Subcutaneous abdominal adipose tissue (tissue), 5 donors: ENCODE measurements at regions not wholly inside any gene's neighbourhood (a gene's known extent, or its start where the extent isn't known, plus 50 kb on each side); places are given as distances from the start of the nearest gene placed in this dataset.

ENCODE experiments used
- H3K27ac ChIP-seq: one replicate; pipeline ENCODE4 v1.7.0; 2013; ENCODE audit warnings: low read depth, mild to moderate bottlenecking, inconsistent platforms, low read length, moderate library complexity
- H3K27me3 ChIP-seq, 5 donors: one replicate each; pipeline ENCODE4 v1.7.0; 2013; ENCODE audit warnings: low read length in 5 of 5, inconsistent platforms in 1 of 5; ENCODE audit not compliant: control insufficient read depth in 5 of 5, insufficient read depth in 4 of 5
- H3K36me3 ChIP-seq, 5 donors: one replicate each; pipeline ENCODE4 v1.7.0; 2013; ENCODE audit warnings: low read length in 5 of 5; ENCODE audit not compliant: control insufficient read depth in 5 of 5, insufficient read depth in 5 of 5
- H3K4me1 ChIP-seq, 5 donors: one replicate each; pipeline ENCODE4 v1.7.0; 2013; ENCODE audit warnings: low read length in 5 of 5, mild to moderate bottlenecking in 3 of 5, moderate library complexity in 1 of 5; ENCODE audit not compliant: control insufficient read depth in 5 of 5, insufficient read depth in 5 of 5
- H3K4me3 ChIP-seq, 5 donors: one replicate each; pipeline ENCODE4 v1.7.0; 2013; ENCODE audit warnings: low read length in 5 of 5, low read depth in 1 of 5
- H3K9ac ChIP-seq, 5 donors: one replicate each; pipeline ENCODE4 v1.7.0; 2013; ENCODE audit warnings: low read length in 5 of 5, mild to moderate bottlenecking in 4 of 5, moderate library complexity in 3 of 5
- H3K9me3 ChIP-seq, 5 donors: one replicate each; pipeline ENCODE4 v1.7.0; 2013; ENCODE audit warnings: low read length in 5 of 5; ENCODE audit not compliant: control insufficient read depth in 5 of 5
- donor health status: healthy.
- donor health status: healthy.
- donor health status: healthy.
- donor health status: healthy.
- donor health status: healthy.

GRCh38 chr2:59868981-59869380 is 684.5 kb downstream of the BCL11A start:
- Histone ChIP-seq H3K4me3 (no peak overlapping the region), H3K27me3 (no peaks in the 10 kb centered on the region), H3K9me3 (no peaks in the 10 kb centered on the region), H3K4me1 (no peaks in the 10 kb centered on the region), H3K9ac (no peak overlapping the region), H3K27ac (no peak overlapping the region), H3K36me3 (no peaks in the 10 kb centered on the region)

GRCh38 chr2:59866436-59866835 is 687.0 kb downstream of the BCL11A start:
- Histone ChIP-seq H3K4me1 (no peaks in the 10 kb centered on the region), H3K9ac (no peak overlapping the region), H3K4me3 (no peak overlapping the region), H3K27me3 (no peaks in the 10 kb centered on the region), H3K27ac (no peak overlapping the region), H3K9me3 (peaks cover 0 to 4% (median 0%) of the 10 kb centered on the region in 5 donors), H3K36me3 (no peaks in the 10 kb centered on the region)

DNA sequence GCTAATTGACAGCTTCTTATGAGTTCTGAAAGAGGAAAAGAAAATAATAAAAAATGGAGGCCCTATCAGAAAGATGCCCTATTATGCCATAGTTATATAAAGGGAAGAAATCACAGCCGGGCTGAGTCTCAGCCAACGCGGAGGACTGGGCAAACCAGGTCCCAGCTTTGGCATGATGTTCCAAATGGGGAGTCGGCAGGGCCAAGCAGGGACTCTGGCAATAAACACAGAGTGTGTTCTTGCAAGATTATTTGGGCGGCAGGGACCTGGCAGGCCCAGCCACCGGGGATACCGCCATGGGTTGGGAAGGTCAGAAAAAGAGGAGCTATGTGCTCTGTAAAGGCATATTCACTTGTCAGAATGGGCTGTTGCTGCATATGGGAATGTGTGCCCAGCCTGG is 694.9 kb downstream of the BCL11A start:
- Histone ChIP-seq H3K36me3 (no peaks in the 10 kb centered on the region), H3K4me3 (no peak overlapping the region), H3K27ac (no peak overlapping the region), H3K9ac (no peak overlapping the region), H3K27me3 (no peaks in the 10 kb centered on the region), H3K9me3 (peaks cover 0 to 11% (median 4%) of the 10 kb centered on the region in 5 donors), H3K4me1 (no peaks in the 10 kb centered on the region)

GRCh38 chr2:59857109-59857508 is 696.3 kb downstream of the BCL11A start:
- Histone ChIP-seq H3K27me3 (no peaks in the 10 kb centered on the region), H3K27ac (no peak overlapping the region), H3K4me3 (no peak overlapping the region), H3K9ac (no peak overlapping the region), H3K9me3 (peaks cover 0 to 11% (median 4%) of the 10 kb centered on the region in 5 donors), H3K4me1 (no peaks in the 10 kb centered on the region), H3K36me3 (no peaks in the 10 kb centered on the region)

DNA sequence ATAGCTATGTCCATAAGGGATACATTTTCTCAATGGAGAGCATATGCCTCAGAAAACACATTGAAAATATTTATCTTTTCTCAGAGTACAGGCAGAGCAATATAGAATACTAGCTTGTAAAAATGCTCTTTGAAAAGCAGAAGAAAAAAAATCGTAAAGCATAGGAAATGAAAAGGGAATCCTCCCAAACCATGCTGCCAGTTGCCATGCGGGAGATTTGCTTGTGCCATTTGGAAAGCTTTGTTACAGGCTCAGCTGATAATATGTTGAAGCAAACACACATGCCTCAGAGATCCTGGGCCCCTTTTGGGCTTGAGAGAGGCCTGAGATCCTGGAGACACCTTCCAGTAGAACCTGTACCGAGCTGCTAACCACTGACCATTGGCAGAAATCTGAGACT is 697.1 kb downstream of the BCL11A start:
- no peaks in the 10 kb centered on the region for H3K36me3 ChIP-seq
- H3K4me3 ChIP-seq = no peak overlapping the region
- no peak overlapping the region for H3K9ac ChIP-seq
- H3K4me1 ChIP-seq = no peaks in the 10 kb centered on the region
- no peaks in the 10 kb centered on the region for H3K27me3 ChIP-seq
- H3K9me3 ChIP-seq = peaks cover 0 to 10% (median 4%) of the 10 kb centered on the region in 5 donors
- H3K27ac ChIP-seq = no peak overlapping the region

- H3K36me3 ChIP-seq = no peaks in the 10 kb centered on the region
- H3K9ac ChIP-seq = no peak overlapping the region
- no peak overlapping the region for H3K4me3 ChIP-seq
- no peaks in the 10 kb centered on the region for H3K27me3 ChIP-seq
- H3K4me1 ChIP-seq = no peaks in the 10 kb centered on the region
- no peak overlapping the region for H3K27ac ChIP-seq
- H3K9me3 ChIP-seq = peaks cover 0 to 10% (median 3%) of the 10 kb centered on the region in 5 donors
Measured at GRCh38 chr2:59853032-59853431, 700.4 kb downstream of the BCL11A start.

GRCh38 chr2:59851836-59852475 is 701.5 kb downstream of the BCL11A start:
- no peaks in the 10 kb centered on the region for H3K27me3 ChIP-seq
- H3K9ac ChIP-seq = no peak overlapping the region
- H3K4me1 ChIP-seq = no peaks in the 10 kb centered on the region
- H3K27ac ChIP-seq = no peak overlapping the region
- no peak overlapping the region for H3K4me3 ChIP-seq
- peaks cover 0 to 3% (median 0%) of the 10 kb centered on the region in 5 donors for H3K9me3 ChIP-seq
- no peaks in the 10 kb centered on the region for H3K36me3 ChIP-seq

GRCh38 chr2:59850554-59850953 is 702.9 kb downstream of the BCL11A start:
- Histone ChIP-seq H3K9ac (no peak overlapping the region), H3K9me3 (no peaks in the 10 kb centered on the region), H3K27me3 (no peaks in the 10 kb centered on the region), H3K27ac (no peak overlapping the region), H3K4me1 (no peaks in the 10 kb centered on the region), H3K36me3 (no peaks in the 10 kb centered on the region), H3K4me3 (no peak overlapping the region)

DNA sequence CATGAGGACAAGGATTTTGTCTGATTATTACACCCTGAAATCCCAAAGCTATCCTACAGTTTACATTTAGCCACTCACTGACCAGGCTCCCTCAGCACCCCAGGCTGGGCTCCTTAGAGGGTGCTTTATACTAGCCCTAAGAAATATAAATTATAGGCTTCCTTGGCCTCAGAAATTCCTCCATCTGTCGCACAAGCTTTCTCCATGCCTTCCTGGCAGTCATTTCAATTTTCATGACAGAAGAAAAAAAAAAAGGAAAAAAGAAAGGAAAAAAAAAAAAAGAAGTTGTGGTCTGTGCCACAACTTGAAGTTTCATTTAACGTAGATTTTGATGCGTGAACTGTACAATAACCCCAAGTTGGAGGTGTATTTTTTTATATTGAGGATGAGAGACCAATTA is 719.5 kb downstream of the BCL11A start:
- no peaks in the 10 kb centered on the region for H3K27me3 ChIP-seq
- no peaks in the 10 kb centered on the region for H3K36me3 ChIP-seq
- no peak overlapping the region for H3K27ac ChIP-seq
- no peak overlapping the region for H3K4me3 ChIP-seq
- H3K9ac ChIP-seq = no peak overlapping the region
- H3K9me3 ChIP-seq = no peaks in the 10 kb centered on the region
- no peaks in the 10 kb centered on the region for H3K4me1 ChIP-seq

DNA sequence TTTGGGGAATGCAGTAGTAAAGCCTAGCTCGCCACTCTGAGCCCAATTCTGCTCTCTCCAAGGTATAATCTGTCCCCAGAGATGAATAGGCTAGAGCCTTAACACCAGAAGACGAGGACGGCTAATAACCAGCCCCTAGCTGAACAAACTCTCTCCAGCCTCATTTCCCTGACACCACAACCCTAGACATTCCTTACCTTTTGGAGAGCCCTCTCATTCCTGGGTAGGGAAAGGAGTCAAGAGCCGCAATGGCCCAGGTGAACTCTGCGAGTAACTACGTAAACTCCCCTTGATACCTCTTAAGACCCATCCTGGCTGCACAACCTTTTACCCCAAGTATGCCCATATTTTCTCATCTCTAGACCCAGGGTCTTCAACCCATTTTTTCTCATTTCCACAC is 722.9 kb downstream of the BCL11A start:
- H3K9me3 ChIP-seq = no peaks in the 10 kb centered on the region
- H3K4me1 ChIP-seq = no peaks in the 10 kb centered on the region
- H3K9ac ChIP-seq = no peak overlapping the region
- no peaks in the 10 kb centered on the region for H3K36me3 ChIP-seq
- no peaks in the 10 kb centered on the region for H3K27me3 ChIP-seq
- no peak overlapping the region for H3K4me3 ChIP-seq
- H3K27ac ChIP-seq = no peak overlapping the region
